ENCODE measurements at regions not wholly inside any gene's neighbourhood (a gene's known extent, or its start where the extent isn't known, plus 50 kb on each side); places are given as distances from the start of the nearest gene placed in this dataset.
"Not testable (repeated sequence)": the region's sequence is repeated elsewhere in the genome, so short reads cannot be mapped to it uniquely, and the experiment has no call there.

- TF ChIP-seq KLF5 (IDR thresholded peaks at IDR 0.05; ENCODE audit: partially characterized antibody), result no peak
Measured at GRCh38 chr16:26464576-26465266, 602.0 kb upstream of the C16orf82 start (continued).

GRCh38 chr16:26474405-26474804, 592.3 kb upstream of the C16orf82 start:
- POLR2A ChIA-PET; H3K4me3 ChIP-seq; intact Hi-C loops (cut with micrococcal nuclease; ENCODE audit: unreplicated experiment); H4K20me1 ChIP-seq (ENCODE audit: control insufficient read depth, insufficient read depth); ATAC-seq; FAIRE-seq; H3K27ac ChIP-seq (ENCODE audit: control insufficient read depth, insufficient read depth); BruUV-seq (replicated peaks); DNase-seq (ENCODE audit: low read depth, low spot score); in situ Hi-C loops (cut with MboI); H2AFZ ChIP-seq (ENCODE audit: control insufficient read depth, low read depth, low read length); H3K9ac ChIP-seq (ENCODE audit: control insufficient read depth, insufficient read depth, low read length); H3K27me3 ChIP-seq (replicated peaks in 1 of 2; ENCODE audit: control insufficient read depth in 2 of 2, insufficient read depth in 2 of 2, low read length in 1 of 2); SMC1A ChIA-PET (ENCODE audit: uncharacterized antibody, unreplicated experiment); H3K36me3 ChIP-seq (ENCODE audit: control insufficient read depth in 2 of 2, insufficient read depth in 2 of 2, low read length in 1 of 2); H3K4me1 ChIP-seq (ENCODE audit: control insufficient read depth, insufficient read depth, low read length); H3K4me2 ChIP-seq (ENCODE audit: control insufficient read depth, insufficient read depth); H3K9me3 ChIP-seq (replicated peaks; ENCODE audit: control insufficient read depth, insufficient read depth, low read length); H3K79me2 ChIP-seq (ENCODE audit: control insufficient read depth, insufficient read depth, low read length); RAD21 ChIA-PET (ENCODE audit: unreplicated experiment): not testable (repeated sequence)
- CTCF ChIA-PET, result interaction anchor here (0.6 kb wide), 1 partner anchor 1634 kb away, joined by 3 read pairs; no protein-coding TSS in a partner anchor
- peak; percentile 26; the same call in 1 of the 2 replicates for TF ChIP-seq NFYB (IDR thresholded peaks at IDR 0.05; ENCODE audit: insufficient read depth, low read depth, low read length)
- 49% methylated on average over 10 of the region's 10 CpGs for WGBS (ENCODE audit: insufficient coverage, insufficient replicate concordance, low lambda C conversion rate, missing lambda C conversion rate)

- DNase-seq (ENCODE audit: low read depth, low spot score), result no peak
- Histone ChIP-seq H3K36me3 (ENCODE audit: control insufficient read depth in 2 of 2, insufficient read depth in 2 of 2, low read length in 1 of 2) (no peaks in the 10 kb centered on the region), H4K20me1 (ENCODE audit: control insufficient read depth, insufficient read depth) (no peaks in the 10 kb centered on the region), H3K9ac (ENCODE audit: control insufficient read depth, insufficient read depth, low read length) (no peak overlapping the region), H3K4me1 (ENCODE audit: control insufficient read depth, insufficient read depth, low read length) (no peaks in the 10 kb centered on the region), H3K79me2 (ENCODE audit: control insufficient read depth, insufficient read depth, low read length) (no peaks in the 10 kb centered on the region), H2AFZ (ENCODE audit: control insufficient read depth, low read depth, low read length) (no peak overlapping the region), H3K27me3 (replicated peaks in 1 of 2; ENCODE audit: control insufficient read depth in 2 of 2, insufficient read depth in 2 of 2, low read length in 1 of 2) (no peaks in the 10 kb centered on the region), H3K4me2 (ENCODE audit: control insufficient read depth, insufficient read depth) (no peak overlapping the region), H3K27ac (ENCODE audit: control insufficient read depth, insufficient read depth) (no peak overlapping the region), H3K9me3 (replicated peaks; ENCODE audit: control insufficient read depth, insufficient read depth, low read length) (no peaks in the 10 kb centered on the region), H3K4me3 (no peak overlapping the region)
- 0% methylated on average over 2 of the region's 2 CpGs for WGBS (ENCODE audit: insufficient coverage, insufficient replicate concordance, low lambda C conversion rate, missing lambda C conversion rate)
- POLR2A ChIA-PET, result no interaction called here
- CTCF ChIA-PET, result no interaction called here
- in situ Hi-C loops (cut with MboI) (no loop called here), intact Hi-C loops (cut with micrococcal nuclease; ENCODE audit: unreplicated experiment) (no loop called here)
- no peak for FAIRE-seq
- RAD21 ChIA-PET (ENCODE audit: unreplicated experiment), result no interaction called here
- ATAC-seq, result no peak
- no TSS peak for BruUV-seq (replicated peaks)
- SMC1A ChIA-PET (ENCODE audit: uncharacterized antibody, unreplicated experiment), result no interaction called here
- no peak for TF ChIP-seq ZBED1 (IDR thresholded peaks at IDR 0.05; ENCODE audit: borderline replicate concordance)
- TF ChIP-seq KDM1A (IDR thresholded peaks at IDR 0.05; ENCODE audit: borderline replicate concordance), result no peak
- TF ChIP-seq PRDM15 (CRISPR knock-in tag; IDR thresholded peaks at IDR 0.05), result no peak
- TF ChIP-seq POLR2A (IDR thresholded peaks at IDR 0.05; ENCODE audit: low read depth, low read length), result no peak
- TF ChIP-seq STAT3 (IDR thresholded peaks at IDR 0.05; ENCODE audit: low read depth, low read length), result no peak
- no peak for TF ChIP-seq PAX8 (IDR thresholded peaks at IDR 0.05)
Measured at GRCh38 chr16:26475596-26475995, 591.1 kb upstream of the C16orf82 start.

All from GM12878 (cell line).